Stimulated activated CD4-positive, alpha-beta T cell treated with anti-CD3 and anti-CD28 coated beads, Interleukin-12 subunit alpha, Interleukin-12 subunit beta, amount 100 ng/mL, for 4 hours (primary cell): ENCODE measurements at regions not wholly inside any gene's neighbourhood (a gene's known extent, or its start where the extent isn't known, plus 50 kb on each side); places are given as distances from the start of the nearest gene placed in this dataset.

Experiments
- DNase-seq: peaks from one replicate; pipeline ENCODE4 v3.0.0-alpha.2; 2020

DNA sequence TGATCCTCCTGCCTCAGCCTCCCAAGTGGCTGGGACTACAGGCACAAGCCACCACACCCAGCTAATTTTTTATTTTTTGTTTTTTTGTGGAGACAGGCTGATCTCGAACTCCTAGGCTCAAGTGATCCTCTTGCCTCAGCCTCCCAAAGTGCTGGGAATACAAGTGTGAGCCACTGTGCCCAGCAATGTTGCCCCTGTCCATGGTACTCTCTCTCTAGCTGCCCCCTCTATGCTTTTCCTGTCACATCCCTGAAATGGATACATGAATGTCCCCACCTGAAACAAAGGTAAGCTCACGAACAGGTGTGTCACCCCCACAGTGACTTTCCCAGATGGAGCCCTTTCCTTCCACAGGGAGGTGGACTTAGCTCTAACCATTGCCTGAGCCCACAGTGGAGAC is 141.1 kb upstream of the MGMT start:
- no peak for DNase-seq

DNA sequence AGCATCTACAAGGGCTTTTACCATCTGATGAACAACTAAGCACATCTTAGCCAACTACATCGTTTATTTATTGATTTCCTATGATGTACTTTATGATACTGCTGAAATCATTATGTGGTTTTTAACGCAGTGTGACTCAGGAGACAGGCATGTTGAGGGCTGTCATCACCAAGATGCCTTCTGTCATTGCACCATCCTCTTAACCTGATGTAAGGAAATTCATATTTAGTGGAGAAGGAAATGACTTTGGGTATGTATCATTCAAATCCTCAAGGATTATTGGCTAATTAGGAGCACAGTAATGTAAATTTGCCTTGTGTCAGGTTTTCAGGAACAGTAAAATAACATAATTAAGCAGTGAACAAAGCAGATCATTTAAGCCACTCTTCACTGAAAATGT is 138.5 kb upstream of the MGMT start:
- no peak for DNase-seq

DNA sequence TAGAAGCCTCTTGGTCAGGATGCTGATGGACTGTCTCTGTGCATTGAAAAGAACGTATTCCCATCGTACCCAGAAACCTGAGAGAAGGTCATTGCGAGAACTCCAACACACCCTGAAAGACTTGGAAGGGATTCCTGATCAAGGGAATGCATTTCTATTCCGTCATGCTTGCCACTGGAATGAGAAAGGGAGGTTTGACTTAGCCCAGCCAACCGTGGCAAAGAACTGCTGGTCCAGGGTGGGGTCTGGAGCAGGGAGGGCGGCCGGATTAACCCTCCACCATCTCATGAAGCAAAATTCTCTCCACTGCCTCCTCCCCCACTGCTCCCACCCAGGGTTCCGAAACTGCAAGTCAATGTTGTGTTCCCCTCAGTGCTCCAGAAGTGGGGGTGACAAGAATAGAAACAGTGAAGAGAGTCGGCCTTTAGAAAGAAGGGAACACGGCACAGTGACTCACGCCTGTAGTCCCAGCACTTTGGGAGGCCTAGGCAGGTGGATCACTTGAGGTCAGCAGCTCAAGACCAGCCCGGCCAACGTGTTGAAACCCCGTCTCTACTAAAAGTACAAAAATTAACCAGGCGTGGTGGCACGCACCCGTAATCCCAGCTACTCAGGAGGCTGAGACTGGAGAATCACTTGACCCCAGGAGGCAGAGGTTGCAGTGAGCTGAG is 137.5 kb upstream of the MGMT start:
- DNase-seq, result no peak

DNA sequence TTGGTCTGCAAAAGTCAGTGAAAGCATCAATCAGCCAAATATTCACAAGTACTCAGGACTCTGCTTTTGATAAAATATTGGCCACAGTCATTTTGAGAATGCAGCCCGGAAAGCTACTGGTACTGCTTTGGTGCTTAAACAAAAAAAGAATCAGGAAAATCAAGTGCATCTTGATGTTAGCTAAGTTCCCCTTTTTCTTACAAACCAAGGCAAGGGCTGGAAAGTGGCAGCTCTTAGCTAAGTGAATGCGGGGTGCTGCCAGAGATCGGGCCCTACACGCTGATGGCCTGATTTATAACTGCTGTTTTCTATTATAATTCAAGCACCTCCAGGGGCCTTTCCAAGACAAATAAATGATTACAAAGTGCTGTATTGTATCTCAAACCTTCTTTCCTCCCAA is 136.8 kb upstream of the MGMT start:
- DNase-seq, result no peak

- no peak for DNase-seq
Measured at GRCh38 chr10:129331207-129331838, 135.7 kb upstream of the MGMT start.

DNA sequence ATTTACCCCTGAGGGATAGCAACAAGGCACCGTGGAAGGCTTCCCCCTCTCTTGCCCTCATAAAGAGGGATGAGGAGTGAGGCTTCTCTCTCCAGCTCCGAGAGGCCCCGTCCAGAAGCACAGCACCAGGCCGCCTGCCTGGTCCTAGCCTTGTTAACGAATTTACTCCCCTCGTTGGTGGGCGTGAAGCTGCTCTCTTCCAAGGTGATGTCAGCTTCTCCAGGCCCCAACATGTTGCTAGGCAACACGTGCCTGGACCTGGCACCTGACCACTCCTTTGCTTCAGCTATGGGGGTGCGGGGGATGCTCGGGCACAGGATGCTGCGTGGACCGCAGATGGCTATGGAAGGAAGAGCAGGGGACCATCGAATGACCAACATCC is 135.2 kb upstream of the MGMT start:
- no peak for DNase-seq

DNA sequence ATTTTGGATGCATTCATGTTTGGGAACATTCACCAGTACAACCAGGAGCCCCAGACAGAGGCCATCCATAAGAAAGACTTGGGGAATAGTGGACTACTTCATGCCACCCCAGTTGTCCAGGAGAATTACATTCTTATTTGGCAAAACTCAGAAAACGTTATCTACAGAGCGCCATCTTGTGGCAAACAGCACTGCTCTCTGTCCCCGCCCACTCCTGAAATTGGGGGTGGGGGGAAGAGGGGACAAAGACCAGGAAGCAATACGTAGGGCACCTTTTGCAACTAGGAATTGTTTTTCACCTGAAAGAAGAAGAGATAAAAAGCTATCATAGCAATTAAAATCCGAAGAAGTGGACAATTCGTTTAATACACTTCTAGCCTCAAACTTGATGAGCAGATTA is 134.6 kb upstream of the MGMT start:
- no peak for DNase-seq

DNA sequence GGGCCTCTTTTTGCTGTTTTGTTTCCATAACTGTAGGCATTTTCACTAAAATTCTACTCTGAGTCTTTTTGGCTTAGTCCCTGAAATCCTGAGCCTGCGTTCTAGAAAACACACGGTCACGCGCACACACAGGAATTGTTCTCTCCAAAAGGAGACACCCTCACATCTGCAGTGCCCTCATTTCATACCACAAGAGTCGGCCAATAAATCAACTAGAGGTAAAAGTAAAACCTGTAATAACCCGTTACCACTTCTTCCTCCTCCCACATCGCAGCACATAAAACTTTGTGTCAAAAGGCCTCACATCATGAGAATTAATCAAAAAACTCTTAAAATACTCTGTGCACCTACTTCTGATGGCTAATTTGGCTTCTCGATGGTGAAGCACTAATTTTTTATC is 133.3 kb upstream of the MGMT start:
- no peak for DNase-seq

GRCh38 chr10:129334266-129334665 is 132.8 kb upstream of the MGMT start:
- DNase-seq, result no peak

GRCh38 chr10:129335396-129335795 is 131.6 kb upstream of the MGMT start:
- no peak for DNase-seq

- no peak for DNase-seq
Measured at GRCh38 chr10:129335942-129336341, 131.1 kb upstream of the MGMT start.

- no peak for DNase-seq
Measured at GRCh38 chr10:129339191-129339590, 127.8 kb upstream of the MGMT start.

DNA sequence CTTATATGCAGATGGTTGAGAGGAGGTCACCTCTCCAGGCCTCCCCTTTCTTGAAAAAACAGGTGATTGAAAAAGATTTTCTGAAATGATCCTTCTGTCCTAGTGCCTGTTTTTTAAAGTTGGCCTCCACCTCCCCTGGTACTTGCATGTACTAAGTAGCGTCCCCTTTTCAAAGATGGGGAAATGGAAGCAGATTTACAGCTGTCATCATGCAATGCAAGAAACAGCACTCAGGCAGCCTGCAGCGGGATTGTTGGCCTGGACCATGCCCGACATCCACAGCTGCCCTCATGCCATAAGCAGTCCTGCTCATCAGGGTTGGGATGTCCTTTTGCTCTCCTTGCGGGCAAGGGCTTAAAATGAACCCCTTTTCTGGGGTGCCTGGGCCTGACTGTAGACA is 127.2 kb upstream of the MGMT start:
- DNase-seq, result no peak

GRCh38 chr10:129341087-129341486 is 126.0 kb upstream of the MGMT start:
- no peak for DNase-seq

- no peak for DNase-seq
Measured at GRCh38 chr10:129342385-129342784, 124.7 kb upstream of the MGMT start.

DNA sequence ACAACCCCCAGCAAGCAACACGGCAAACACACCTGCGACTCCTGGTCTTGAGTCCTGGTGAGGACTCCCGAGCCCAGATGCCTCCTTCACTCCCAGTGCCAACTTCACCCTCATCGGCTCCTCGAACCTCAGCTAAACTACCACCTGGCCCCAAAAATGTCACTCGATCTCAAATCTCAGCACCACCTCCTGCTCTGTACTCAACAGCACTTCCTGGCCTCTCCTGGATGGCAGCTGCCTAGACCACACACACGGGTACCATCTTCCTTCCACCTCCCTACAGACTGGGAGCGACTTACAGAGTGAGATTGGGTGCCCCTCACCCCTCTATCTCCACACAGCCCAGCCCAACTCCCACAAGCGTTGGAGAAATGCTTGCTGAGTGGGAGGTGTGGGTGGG is 123.9 kb upstream of the MGMT start:
- DNase-seq, result no peak

DNA sequence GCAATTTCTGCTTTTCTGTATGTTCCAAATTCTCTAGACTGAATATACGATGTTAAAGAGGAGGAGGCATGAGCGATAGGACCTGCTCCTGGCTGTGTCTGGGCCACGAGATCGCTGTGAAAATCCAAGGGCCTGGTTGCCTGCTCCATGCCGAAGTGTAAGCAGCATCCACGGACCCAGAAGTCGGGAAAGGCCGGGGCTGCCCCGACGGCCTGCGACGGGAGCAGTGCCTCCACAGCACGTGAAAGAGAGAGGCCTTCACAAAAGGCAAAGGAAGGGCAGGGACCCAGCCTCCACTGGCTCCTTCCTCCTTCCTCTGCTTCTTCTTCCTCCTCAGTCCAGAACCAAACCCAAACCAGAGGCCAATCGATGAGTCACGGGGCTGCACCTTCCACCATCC is 122.9 kb upstream of the MGMT start:
- no peak for DNase-seq

DNA sequence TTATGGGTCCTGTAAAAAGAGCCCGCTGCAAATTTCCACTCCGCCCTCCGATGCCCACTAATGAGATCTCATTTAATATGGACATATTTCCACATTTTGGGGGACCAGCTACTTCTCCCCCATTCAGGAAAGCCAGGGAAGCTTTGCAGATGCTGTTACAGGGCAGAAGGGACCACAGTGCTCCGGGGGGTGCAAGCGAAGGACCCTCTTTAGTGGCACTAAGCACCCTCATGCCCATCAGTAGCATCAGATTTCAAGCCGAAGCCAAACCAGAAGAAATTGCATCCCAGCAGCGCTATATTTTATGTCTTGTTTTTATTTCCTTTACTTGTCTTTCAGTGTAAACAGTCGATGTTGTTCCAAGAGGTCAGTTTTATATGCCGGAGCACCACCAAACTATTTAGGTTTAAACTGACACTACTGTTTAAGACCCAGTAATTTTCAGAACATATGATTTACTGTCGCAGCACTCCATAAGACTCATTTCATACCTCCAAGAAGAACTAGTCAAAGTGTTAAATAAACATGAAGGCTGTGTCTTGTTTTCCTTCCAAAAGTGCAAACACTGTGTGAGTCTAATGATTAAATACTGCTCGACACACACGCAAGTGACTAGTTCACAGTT is 122.2 kb upstream of the MGMT start:
- no peak for DNase-seq

- DNase-seq, result no peak
Measured at GRCh38 chr10:129345763-129346162, 121.3 kb upstream of the MGMT start.

- DNase-seq, result no peak
Measured at GRCh38 chr10:129350690-129351089, 116.4 kb upstream of the MGMT start.

GRCh38 chr10:129353101-129353500 is 113.9 kb upstream of the MGMT start:
- no peak for DNase-seq

DNA sequence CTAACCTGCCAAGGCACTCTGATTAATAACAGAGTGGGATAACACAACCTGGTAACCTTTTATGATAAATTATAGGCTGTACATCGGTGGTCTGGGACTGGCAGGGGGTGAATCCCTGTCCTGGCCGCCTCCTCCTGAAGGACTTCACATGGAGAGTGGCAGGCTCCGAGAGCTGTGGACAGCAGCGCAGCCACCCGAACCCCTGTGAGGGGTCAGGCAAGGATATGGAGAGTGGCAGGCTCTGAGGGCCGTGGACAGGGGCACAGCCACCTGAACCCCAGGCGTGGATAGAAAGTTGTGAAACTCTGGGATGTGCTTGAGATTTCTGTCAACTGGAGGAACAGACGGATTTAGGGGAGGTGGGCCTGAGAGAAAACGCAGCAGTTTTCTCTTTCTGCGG is 107.0 kb upstream of the MGMT start:
- DNase-seq, result no peak

- DNase-seq, result no peak
Measured at GRCh38 chr10:129361676-129362376, 105.2 kb upstream of the MGMT start.

GRCh38 chr10:129364949-129365348 is 102.1 kb upstream of the MGMT start:
- DNase-seq, result no peak
